Ishikawa (cell line): ENCODE measurements at regions not wholly inside any gene's neighbourhood (a gene's known extent, or its start where the extent isn't known, plus 50 kb on each side); places are given as distances from the start of the nearest gene placed in this dataset.

Experiments
- CEBPB ChIP-seq: IDR thresholded peaks from 2 replicates; pipeline ENCODE4 v1.6.1; 2012
- CREB1 ChIP-seq: IDR thresholded peaks from 2 replicates; pipeline ENCODE4 v1.6.1; 2012; ENCODE audit warnings: low read depth
- EGR1 ChIP-seq: IDR thresholded peaks from 2 replicates; pipeline ENCODE4 v1.6.1; 2012
- EP300 ChIP-seq: IDR thresholded peaks from 2 replicates; pipeline ENCODE4 v1.6.1; 2012; ENCODE audit warnings: borderline replicate concordance
- FOXM1 ChIP-seq: IDR thresholded peaks from 2 replicates; pipeline ENCODE4 v1.6.1; 2012; ENCODE audit warnings: low read depth, borderline replicate concordance
- MAX ChIP-seq: IDR thresholded peaks from 2 replicates; pipeline ENCODE4 v1.6.1; 2012
- NFIC ChIP-seq: IDR thresholded peaks from 2 replicates; pipeline ENCODE4 v1.6.1; 2012
- RAD21 ChIP-seq: IDR thresholded peaks from 2 replicates; pipeline ENCODE4 v1.6.1; 2012; ENCODE audit warnings: low read depth
- REST ChIP-seq: IDR thresholded peaks from 2 replicates; pipeline ENCODE4 v1.6.1; 2012; ENCODE audit warnings: low read depth, mild to moderate bottlenecking
- TAF1 ChIP-seq: IDR thresholded peaks from 2 replicates; pipeline ENCODE4 v1.6.1; 2012; ENCODE audit warnings: low read depth, mild to moderate bottlenecking
- TCF12 ChIP-seq: IDR thresholded peaks from 2 replicates; pipeline ENCODE4 v1.6.1; 2012; ENCODE audit warnings: low read depth
- TEAD4 ChIP-seq: IDR thresholded peaks from 2 replicates; pipeline ENCODE4 v1.6.1; 2012
- USF1 ChIP-seq: IDR thresholded peaks from 2 replicates; pipeline ENCODE4 v1.6.1; 2012
- YY1 ChIP-seq: IDR thresholded peaks from 2 replicates; pipeline ENCODE4 v1.6.1; 2012; ENCODE audit warnings: low read depth
- ZBTB7A ChIP-seq: IDR thresholded peaks from 2 replicates; pipeline ENCODE4 v1.6.1; 2012; ENCODE audit warnings: low read depth

GRCh38 chr3:66115858-66116654 lies 77.3 kb upstream of the MAGI1 start:
- TF ChIP-seq TCF12 (no peak; the same call in 1 of the 2 replicates), EGR1 (no peak), EP300 (peak; percentile 48; the same call in 1 of the 2 replicates), TEAD4 (peak; percentile 99), RAD21 (no peak), NFIC (peak; percentile 75), CEBPB (no peak), MAX (peak; percentile 95), YY1 (peak; percentile 70), ZBTB7A (no peak), USF1 (peak; percentile 66)

GRCh38 chr3:66113542-66113941 lies 74.8 kb upstream of the MAGI1 start:
- no peak for TF ChIP-seq REST
- TF ChIP-seq RAD21 = no peak
- TF ChIP-seq CEBPB = no peak
- no peak for TF ChIP-seq USF1
- no peak for TF ChIP-seq TEAD4
- no peak for TF ChIP-seq MAX
- no peak for TF ChIP-seq TCF12
- TF ChIP-seq FOXM1 = no peak
- no peak for TF ChIP-seq ZBTB7A
- TF ChIP-seq EGR1 = no peak
- no peak for TF ChIP-seq EP300
- no peak for TF ChIP-seq TAF1
- no peak for TF ChIP-seq CREB1
- TF ChIP-seq NFIC = no peak
- no peak for TF ChIP-seq YY1

GRCh38 chr3:66110840-66111239 lies 72.1 kb upstream of the MAGI1 start:
- TF ChIP-seq CREB1 (no peak), EGR1 (no peak), ZBTB7A (no peak), FOXM1 (no peak), CEBPB (peak; percentile 31; the same call in 1 of the 2 replicates)

- TF ChIP-seq FOXM1 (no peak), CEBPB (no peak)
These were observed 69.1 kb upstream of the MAGI1 start for GRCh38 chr3:66107855-66108254.

- TF ChIP-seq ZBTB7A (no peak), RAD21 (no peak), REST (no peak), YY1 (no peak), EGR1 (no peak)
These were observed 68.1 kb upstream of the MAGI1 start for GRCh38 chr3:66106788-66107187.

GRCh38 chr3:66104535-66104934 lies 65.8 kb upstream of the MAGI1 start:
- no peak for TF ChIP-seq REST
- no peak for TF ChIP-seq MAX
